DOHH2 (cell line): ENCODE measurements at regions not wholly inside any gene's neighbourhood (a gene's known extent, or its start where the extent isn't known, plus 50 kb on each side); places are given as distances from the start of the nearest gene placed in this dataset.

Source experiments
- EZH2phosphoT487 ChIP-seq: fragments of 200-600 bp; sonication (generic); IDR thresholded peaks from 2 replicates; pipeline ENCODE4 v1.6.1; 2017; ENCODE audit warnings: borderline replicate concordance, mild to moderate bottlenecking, antibody characterized with exemption, low read length, moderate library complexity, mixed read lengths
- TF ChIP-seq, protein P1 (sequence below): fragments of 200-600 bp; sonication (generic); IDR thresholded peaks from one replicate; pipeline ENCODE4 v1.5.1; 2014; ENCODE audit warnings: antibody characterized with exemption, mild to moderate bottlenecking, low read depth, low read length; ENCODE audit not compliant: poor library complexity, severe bottlenecking

DNA sequence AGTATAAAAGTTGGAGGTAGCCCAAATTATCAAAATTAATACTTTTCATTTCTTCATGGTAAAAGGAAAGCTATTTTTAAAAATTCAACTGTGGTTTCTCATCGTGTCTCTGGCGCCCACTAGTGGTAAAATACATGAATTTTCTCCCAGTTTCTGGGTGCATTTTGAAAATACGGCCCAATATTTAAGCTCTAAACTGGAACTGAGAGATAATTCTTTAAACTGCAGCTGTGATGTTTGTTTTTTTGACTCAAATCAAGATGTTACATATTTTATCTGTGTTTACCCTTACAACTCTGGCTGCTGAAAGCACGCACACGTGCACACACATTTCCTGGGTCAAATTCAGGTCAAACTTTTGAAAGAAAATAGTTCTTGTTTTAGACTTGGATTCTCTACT lies 123.9 kb upstream of the ACSL4 start:
- TF ChIP-seq, protein P1, sequence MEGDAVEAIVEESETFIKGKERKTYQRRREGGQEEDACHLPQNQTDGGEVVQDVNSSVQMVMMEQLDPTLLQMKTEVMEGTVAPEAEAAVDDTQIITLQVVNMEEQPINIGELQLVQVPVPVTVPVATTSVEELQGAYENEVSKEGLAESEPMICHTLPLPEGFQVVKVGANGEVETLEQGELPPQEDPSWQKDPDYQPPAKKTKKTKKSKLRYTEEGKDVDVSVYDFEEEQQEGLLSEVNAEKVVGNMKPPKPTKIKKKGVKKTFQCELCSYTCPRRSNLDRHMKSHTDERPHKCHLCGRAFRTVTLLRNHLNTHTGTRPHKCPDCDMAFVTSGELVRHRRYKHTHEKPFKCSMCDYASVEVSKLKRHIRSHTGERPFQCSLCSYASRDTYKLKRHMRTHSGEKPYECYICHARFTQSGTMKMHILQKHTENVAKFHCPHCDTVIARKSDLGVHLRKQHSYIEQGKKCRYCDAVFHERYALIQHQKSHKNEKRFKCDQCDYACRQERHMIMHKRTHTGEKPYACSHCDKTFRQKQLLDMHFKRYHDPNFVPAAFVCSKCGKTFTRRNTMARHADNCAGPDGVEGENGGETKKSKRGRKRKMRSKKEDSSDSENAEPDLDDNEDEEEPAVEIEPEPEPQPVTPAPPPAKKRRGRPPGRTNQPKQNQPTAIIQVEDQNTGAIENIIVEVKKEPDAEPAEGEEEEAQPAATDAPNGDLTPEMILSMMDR: peak; percentile 66
- no peak for TF ChIP-seq EZH2phosphoT487
